HG02943 (cell line): ENCODE measurements at regions not wholly inside any gene's neighbourhood (a gene's known extent, or its start where the extent isn't known, plus 50 kb on each side); places are given as distances from the start of the nearest gene placed in this dataset.
"Not testable (repeated sequence)": the region's sequence is repeated elsewhere in the genome, so short reads cannot be mapped to it uniquely, and the experiment has no call there.

ENCODE experiments used
- ATAC-seq: cut with Tn5 transposase; IDR thresholded peaks from one replicate; pipeline ENCODE4 v1.9.1; 2021; ENCODE audit warnings: mild to moderate bottlenecking, low read depth, moderate library complexity; ENCODE audit not compliant: unreplicated experiment

DNA sequence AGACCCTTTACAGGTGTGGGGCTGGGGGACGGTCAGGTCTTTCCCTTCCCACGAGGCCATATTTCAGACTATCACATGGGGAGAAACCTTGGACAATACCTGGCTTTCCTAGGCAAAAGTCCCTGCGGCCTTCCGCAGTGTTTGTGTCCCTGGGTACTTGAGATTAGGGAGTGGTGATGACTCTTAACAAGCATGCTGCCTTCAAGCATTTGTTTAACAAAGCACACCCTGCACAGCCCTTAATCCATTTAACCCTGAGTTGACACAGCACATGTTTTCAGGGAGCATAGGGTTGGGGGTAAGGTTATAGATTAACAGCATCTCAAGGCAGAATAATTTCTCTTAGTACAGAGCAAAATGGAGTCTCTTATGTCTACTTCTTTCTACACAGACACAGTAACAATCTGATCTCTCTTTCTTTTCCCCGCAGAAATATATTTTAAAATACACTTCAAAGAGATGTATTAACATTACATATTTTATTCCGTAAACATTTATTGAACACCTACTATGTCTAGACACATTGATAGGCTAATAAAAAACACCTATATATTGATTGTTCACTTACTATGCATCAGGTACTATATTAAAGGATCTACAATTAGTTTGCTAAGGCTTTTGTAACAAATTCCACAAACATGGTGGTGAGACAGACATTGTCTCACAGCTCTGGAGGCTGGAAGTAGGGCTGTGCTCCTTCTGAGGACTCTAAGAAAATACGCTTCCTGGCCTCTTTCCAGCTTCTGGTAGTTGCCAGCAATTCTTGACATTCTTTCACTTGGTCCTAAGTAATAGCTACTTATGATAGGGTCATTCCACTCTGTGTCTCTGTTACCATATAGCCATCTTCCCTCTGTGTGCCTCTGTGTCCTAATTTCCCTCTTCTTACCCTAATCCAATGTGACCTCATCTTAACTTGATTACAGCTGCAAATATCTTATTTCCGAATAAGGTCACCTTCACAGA is 118.4 kb downstream of the SPP2 start:
- not testable (repeated sequence) for ATAC-seq

DNA sequence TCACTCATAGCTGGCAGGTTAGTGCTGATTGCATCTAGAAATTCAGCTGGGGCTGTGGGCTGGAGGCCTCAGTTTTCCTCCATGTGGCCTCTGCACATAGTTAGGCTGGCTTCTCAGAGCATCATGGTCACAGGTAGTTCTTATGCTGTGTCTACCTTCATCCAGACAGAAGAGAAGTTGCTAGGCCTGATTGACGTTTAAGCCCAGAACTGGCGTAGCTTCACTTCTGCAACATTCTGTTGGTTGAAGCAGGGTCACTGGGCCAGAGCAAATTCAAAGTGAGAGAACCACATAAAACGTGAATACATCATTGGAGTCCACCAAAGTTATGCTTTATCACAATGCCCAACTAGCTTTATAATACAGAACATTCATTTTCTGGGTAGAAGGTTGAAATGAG is 116.0 kb downstream of the SPP2 start:
- ATAC-seq: no peak

DNA sequence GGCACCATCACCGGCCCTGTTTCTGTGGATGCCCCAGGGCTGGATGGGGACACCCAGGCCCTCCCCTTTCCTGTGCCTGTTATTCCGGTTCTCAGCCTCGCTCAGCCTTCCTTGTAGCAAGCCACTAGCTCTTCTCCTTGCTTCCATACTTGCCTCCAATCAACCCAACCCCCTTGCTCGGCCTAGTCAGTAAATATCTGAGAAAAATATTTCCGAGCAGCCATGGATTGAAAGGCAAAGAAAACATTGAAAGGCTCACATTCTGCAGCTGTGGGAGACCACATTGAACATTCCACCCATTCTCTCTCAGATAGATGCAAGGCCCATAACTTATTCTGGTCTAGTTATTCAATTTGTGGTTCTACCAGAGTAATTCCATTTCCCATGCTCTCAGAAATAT is 114.9 kb downstream of the SPP2 start:
- ATAC-seq: no peak

DNA sequence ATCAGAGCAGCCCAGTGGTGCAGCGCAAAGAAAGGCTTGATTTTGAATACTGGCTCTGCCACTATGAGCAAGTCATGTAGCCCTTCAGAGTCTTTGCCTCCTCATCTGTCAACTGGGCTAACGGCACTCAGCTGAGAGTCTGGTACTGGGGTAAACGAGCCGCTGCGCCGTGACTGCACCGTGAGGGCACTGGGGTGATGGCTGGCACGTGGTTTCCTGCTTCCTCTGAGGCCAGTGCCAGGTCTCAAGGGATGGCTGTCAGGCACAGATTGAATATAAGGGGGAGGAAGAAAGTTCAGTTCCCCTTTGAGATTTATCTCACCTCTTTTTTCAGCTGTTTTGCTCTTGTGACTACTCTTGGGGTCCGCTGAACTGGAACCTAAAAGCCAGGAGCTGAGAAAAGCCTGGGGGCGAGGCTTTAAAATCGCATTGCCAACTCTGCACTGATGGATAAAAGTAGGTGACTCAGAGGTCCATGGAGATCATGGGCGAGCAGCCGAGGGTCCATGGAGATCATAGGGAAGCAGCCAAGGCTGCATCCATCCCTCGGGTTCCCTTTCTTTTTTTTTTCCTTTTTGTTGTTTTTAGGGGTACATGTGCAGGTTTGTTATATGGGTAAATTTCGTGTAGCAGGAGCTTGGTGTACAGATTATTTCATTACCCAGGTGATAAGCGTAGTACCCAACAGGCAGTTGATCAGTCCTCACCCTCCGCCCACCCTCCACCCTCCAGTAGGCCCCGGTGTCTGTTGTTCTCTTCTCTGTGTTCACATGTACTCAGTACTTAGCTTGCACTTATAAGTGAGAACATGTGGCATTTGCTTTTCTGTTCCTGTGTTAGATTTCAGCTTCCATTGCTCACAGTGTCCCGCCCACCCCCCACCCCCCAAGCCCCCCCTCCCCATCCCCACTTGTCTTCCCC is 114.3 kb downstream of the SPP2 start:
- ATAC-seq: no peak

DNA sequence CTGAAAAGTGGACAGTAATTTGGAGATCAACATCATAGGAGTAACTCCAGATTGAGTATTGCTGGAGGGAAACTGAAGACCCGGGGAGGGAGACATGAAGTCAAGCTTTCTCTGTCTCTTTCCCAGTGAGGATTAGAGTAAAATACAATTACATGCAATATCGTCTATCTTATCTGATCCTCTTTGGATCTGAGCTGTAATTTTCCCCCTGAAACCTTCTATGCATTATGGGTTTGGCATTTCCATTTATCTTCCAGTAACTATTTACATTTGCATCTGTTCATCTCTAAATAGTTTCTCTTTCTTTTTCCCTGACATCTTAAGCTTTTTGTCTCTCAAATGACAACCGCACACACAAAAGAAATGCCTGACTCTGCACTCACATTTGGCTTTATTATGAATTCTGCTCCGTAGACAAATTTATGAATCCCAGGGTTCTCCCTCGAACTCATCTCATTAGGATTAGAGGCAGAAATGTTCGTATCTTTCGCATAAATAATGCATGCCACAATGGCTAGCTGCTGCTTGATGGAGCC is 113.1 kb downstream of the SPP2 start:
- ATAC-seq: no peak

GRCh38 chr2:234162861-234163260 is 112.4 kb downstream of the SPP2 start:
- ATAC-seq: no peak

GRCh38 chr2:234161932-234162331 is 111.4 kb downstream of the SPP2 start:
- no peak for ATAC-seq

- ATAC-seq: no peak
These were observed 108.3 kb downstream of the SPP2 start for GRCh38 chr2:234158812-234159211.

DNA sequence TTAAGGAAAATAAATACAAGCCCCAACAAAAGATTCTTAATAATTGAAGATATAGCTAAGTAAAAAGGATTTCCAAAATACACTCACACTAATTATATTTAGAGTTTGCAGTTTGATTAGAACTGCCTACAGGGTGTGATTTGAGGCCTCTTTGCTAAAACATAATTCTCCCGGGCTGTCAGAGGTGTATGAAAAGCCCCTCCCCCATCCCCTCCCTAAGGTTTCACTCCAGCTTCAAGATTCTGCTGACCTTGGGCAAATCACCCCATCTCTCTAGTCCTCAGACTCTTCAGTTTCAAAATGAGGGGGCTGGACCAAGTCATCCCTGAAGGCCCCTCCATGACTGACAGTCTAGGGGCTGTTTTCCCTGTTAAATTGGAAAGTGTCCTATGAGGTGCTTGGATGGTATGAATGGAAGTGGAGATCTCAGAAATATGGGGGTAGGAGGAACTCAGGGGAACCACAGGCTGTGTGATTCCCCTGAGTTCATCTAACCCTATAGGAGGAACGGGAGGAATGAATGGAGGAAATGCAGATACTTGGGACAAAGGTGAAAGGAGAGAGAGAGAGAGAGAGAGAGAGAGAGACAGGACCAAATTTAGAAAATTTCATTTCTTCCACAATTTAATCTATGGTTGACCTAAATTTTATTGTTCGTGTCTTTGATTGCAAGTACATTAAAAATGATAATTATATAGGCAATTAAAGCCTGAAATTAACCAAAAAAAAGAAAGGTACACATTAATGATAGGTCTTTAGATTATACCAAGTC is 107.5 kb downstream of the SPP2 start:
- no peak for ATAC-seq

GRCh38 chr2:234156326-234156725 is 105.8 kb downstream of the SPP2 start:
- ATAC-seq: no peak

DNA sequence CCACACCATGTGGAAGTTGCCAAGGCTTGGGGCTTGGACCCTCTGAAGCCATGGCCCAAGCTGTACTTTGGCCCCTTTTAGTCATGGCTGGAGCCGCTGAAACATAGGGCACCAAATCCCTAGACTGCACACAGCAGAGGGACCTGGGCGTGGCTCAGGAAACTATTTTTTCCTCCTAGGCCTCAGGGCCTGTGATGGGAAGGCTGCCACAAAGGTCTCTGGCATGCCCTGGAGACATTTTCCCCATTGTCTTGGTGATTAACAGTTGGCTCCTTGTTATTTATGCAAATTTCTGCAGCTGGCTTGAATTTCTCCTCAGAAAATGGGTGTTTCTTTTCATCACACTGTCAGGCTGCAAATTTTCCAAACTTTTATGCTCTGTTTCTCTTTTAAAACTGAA is 102.3 kb downstream of the SPP2 start:
- not testable (repeated sequence) for ATAC-seq

- no peak for ATAC-seq
These were observed 96.9 kb downstream of the SPP2 start for GRCh38 chr2:234147335-234147861.

DNA sequence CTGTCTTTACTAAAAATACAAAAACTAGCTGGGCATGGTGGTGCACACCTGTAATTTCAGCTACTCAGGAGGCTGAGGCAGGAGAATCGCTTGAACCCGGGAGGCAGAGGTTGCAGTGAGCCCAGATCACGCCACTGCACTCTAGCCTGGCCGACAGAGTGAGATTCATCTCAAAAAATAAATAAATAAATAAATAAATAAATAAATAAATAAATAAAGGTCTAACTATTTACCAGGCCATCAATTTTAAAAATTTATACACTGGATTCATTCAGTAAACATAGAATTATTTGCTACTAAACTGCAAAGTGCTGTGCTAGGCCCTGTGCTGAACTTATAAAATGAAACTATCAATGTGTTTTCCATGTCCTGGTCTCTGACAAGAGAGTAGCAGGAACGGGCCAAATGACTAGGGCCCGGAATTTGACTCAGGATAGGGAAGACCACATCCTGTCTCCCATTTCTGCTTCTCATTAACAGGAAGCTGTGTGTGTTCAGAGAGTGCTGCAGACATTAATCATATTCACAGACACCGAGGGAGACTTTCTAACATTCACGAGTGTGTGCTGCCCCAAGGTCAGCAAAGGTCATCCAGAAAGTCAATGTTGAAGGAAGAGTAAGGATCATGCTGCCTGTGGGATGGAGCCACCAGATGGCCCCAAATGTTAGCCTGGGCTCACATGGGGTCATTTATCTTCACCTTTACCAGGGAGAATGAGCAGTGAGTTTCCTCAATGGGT is 95.8 kb downstream of the SPP2 start:
- no peak for ATAC-seq

DNA sequence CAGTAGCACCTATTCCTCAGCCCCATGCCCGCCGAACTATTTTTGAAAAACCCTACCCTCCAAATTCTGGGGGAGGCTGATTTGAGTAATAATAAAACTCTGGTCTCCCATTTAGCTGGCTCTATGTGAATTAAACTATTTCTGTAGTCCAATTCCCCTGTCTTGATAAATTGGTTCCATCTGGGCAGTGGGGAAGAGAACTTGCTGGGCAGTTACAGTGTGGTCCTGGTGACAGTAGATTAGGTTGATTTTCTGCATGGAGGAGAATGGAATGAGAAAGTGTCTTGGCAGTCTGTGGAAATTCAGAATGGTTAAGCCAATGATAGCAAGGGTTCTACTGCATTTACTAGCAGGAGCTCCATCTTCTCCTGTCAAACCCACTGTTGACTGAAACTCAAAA is 95.0 kb downstream of the SPP2 start:
- no peak for ATAC-seq

DNA sequence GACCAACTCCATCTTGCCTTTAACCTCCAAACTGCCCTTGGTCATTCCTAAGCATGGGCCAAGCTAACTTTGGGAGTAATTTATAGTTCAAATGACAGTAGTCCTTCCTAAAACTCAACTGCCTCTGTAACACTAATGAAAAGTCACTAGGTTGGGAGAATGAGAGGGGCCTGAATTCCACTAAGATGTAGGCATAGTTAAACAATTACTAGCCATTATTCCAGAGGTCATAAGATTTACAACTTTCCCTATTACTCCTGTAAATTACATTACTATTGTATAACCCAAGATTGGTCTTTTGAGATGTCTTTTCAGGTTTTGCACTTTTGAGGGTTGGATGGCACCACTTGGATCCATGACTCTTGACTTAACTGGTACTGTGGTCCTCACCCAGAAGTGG is 94.6 kb downstream of the SPP2 start:
- ATAC-seq: no peak

GRCh38 chr2:234143896-234144295 is 93.4 kb downstream of the SPP2 start:
- ATAC-seq: no peak

- no peak for ATAC-seq
These were observed 92.0 kb downstream of the SPP2 start for GRCh38 chr2:234142530-234142929.

- ATAC-seq: no peak
These were observed 89.3 kb downstream of the SPP2 start for GRCh38 chr2:234139755-234140154.

DNA sequence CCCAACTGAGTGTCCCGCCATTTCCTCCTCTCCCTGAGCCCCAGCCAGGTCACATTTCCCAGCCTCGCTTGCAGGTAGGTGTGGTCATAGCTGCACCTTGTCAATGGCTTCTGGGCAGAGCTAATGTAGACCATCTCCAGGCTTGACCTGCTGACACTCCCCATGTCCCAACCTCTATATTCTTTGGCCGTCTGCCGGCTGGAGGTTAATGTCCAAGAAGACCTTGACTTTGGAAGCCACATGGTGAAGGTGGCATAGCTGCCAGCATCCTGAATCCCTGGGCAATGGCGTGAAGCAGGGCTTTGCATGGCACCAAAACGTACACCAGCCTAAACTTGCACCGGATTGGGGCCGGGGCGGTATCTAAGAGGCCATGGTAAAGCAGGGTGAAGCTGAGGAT is 88.3 kb downstream of the SPP2 start:
- no peak for ATAC-seq
